Vagina (tissue), 2 donors: ENCODE measurements at regions not wholly inside any gene's neighbourhood (a gene's known extent, or its start where the extent isn't known, plus 50 kb on each side); places are given as distances from the start of the nearest gene placed in this dataset.

Experiments
- DNase-seq, 2 donors: peaks; one replicate each; pipeline ENCODE4 v3.0.0-alpha.2; 2017; ENCODE audit errors: extremely low spot score in 2 of 2
- H3K27ac ChIP-seq: fragments of 200-600 bp; sonication (generic); one replicate; pipeline ENCODE4 v1.5.1; 2019
- H3K27me3 ChIP-seq: fragments of 200-600 bp; sonication (generic); one replicate; pipeline ENCODE4 v1.5.1; 2019
- H3K36me3 ChIP-seq, 2 donors: fragments of 200-600 bp; sonication (generic); one replicate each; pipeline ENCODE4 v1.5.1; 2017 to 2019
- H3K4me1 ChIP-seq: fragments of 200-600 bp; sonication (generic); one replicate; pipeline ENCODE4 v1.5.1; 2019
- H3K4me3 ChIP-seq, 2 donors: fragments of 200-600 bp; sonication (generic); 1 replicate in 1 of 2; 2 replicates in 1 of 2; pipeline ENCODE4 v1.5.1; 2016 to 2019
- H3K9me3 ChIP-seq: fragments of 200-600 bp; sonication (generic); one replicate; pipeline ENCODE4 v1.5.1; 2019
- POLR2A ChIP-seq, 2 donors: fragments of 450-650 bp; IDR thresholded peaks; one replicate each; pipeline ENCODE4 v1.6.1; 2017; ENCODE audit warnings: antibody characterized with exemption in 2 of 2, mild to moderate bottlenecking in 2 of 2, moderate library complexity in 2 of 2
- POLR2AphosphoS5 ChIP-seq, 2 donors: sonication (generic); formaldehyde crosslinking; IDR thresholded peaks; one replicate each; pipeline ENCODE4 v1.9.0; 2017; ENCODE audit warnings: antibody characterized with exemption in 2 of 2, mild to moderate bottlenecking in 2 of 2, low read depth in 1 of 2; ENCODE audit not compliant: insufficient read depth in 1 of 2
- intact Hi-C: fragments of 100-400 bp; cut with DNase I; formaldehyde crosslinking; loops from one replicate; pipeline ENCODE4 v1.15.1; 2023
- TF ChIP-seq, protein P1 (sequence below), 3 experiments: fragments of 450-650 bp in 2 of 3; fragments of 200-600 bp in 1 of 3; sonication (generic) in 1 of 3; IDR thresholded peaks; one replicate each; pipeline ENCODE4 v1.5.1; 2017 to 2019; ENCODE audit warnings: antibody characterized with exemption in 3 of 3, mild to moderate bottlenecking in 2 of 3, moderate library complexity in 2 of 3

DNA sequence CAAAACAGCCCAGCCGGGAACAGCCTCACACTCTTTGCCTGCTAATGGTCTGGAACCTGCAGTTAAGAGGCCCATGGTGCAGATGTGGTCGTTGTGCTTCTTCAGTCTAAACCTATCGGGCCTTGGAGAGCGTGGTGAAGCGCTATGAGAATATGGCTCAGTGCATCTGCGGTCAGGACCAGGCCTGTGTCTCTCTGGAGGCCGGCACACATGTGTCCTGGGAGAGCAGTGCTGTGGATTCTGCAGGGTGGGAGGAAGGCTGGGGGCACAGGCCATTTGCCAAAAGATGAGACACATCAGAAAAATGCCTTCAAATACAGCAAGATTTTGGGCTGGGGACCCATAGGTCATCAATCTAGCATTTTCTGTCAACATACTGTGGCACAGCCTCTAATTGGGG is 231.5 kb upstream of the GLI3 start:
- Histone ChIP-seq H3K9me3 (no peaks in the 10 kb centered on the region), H3K27me3 (no peaks in the 10 kb centered on the region), H3K4me3 (no peak overlapping the region), H3K36me3 (no peaks in the 10 kb centered on the region), H3K27ac (no peak overlapping the region), H3K4me1 (no peaks in the 10 kb centered on the region)
- intact Hi-C loops = no loop called here
- DNase-seq = peak in 1 of 2 donors; percentile 54
- TF ChIP-seq, protein P1, sequence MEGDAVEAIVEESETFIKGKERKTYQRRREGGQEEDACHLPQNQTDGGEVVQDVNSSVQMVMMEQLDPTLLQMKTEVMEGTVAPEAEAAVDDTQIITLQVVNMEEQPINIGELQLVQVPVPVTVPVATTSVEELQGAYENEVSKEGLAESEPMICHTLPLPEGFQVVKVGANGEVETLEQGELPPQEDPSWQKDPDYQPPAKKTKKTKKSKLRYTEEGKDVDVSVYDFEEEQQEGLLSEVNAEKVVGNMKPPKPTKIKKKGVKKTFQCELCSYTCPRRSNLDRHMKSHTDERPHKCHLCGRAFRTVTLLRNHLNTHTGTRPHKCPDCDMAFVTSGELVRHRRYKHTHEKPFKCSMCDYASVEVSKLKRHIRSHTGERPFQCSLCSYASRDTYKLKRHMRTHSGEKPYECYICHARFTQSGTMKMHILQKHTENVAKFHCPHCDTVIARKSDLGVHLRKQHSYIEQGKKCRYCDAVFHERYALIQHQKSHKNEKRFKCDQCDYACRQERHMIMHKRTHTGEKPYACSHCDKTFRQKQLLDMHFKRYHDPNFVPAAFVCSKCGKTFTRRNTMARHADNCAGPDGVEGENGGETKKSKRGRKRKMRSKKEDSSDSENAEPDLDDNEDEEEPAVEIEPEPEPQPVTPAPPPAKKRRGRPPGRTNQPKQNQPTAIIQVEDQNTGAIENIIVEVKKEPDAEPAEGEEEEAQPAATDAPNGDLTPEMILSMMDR (IDR thresholded peaks at IDR 0.05) = no peak
- TF ChIP-seq POLR2AphosphoS5 (IDR thresholded peaks at IDR 0.05; ENCODE audit: insufficient read depth in 1 of 2, low read depth in 1 of 2) (no peak), POLR2A (IDR thresholded peaks at IDR 0.05) (no peak)

DNA sequence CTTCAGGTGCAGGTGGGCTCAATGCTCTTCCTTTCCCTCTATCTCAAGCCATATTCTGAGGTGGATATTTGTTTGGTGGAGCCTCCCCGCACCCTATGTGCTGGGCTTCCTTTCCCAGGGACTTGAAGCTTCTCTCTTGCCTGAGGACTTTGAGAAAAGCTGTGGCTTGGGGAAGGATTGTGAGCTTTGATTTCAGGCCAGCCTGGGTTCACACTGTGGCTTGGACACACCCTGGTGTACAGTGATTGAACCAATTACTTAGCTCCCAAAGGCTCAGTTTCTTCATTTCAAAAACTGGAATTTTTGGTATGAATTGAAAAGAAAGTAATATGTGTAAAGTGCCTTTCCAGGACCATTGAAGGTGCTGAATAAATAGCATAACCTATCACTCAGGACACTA is 224.5 kb upstream of the GLI3 start:
- TF ChIP-seq, protein P1 (IDR thresholded peaks at IDR 0.05) = no peak
- TF ChIP-seq POLR2A (IDR thresholded peaks at IDR 0.05) = no peak
- no peak for TF ChIP-seq POLR2AphosphoS5 (IDR thresholded peaks at IDR 0.05; ENCODE audit: insufficient read depth in 1 of 2, low read depth in 1 of 2)
- peak in 1 of 2 donors; percentile 52 for DNase-seq
- H3K27ac ChIP-seq = no peak overlapping the region
- H3K27me3 ChIP-seq = no peaks in the 10 kb centered on the region
- peaks cover 15% of the 10 kb centered on the region for H3K4me1 ChIP-seq
- intact Hi-C loops = no loop called here
- H3K9me3 ChIP-seq = no peaks in the 10 kb centered on the region
- no peaks in the 10 kb centered on the region for H3K36me3 ChIP-seq
- H3K4me3 ChIP-seq = no peak overlapping the region

GRCh38 chr7:42460933-42461332 is 223.9 kb upstream of the GLI3 start:
- no peaks in the 10 kb centered on the region for H3K9me3 ChIP-seq
- no peak overlapping the region for H3K4me3 ChIP-seq
- no peaks in the 10 kb centered on the region for H3K36me3 ChIP-seq
- H3K27ac ChIP-seq = no peak overlapping the region
- peaks cover 21% of the 10 kb centered on the region for H3K4me1 ChIP-seq
- H3K27me3 ChIP-seq = no peaks in the 10 kb centered on the region
- intact Hi-C loops = no loop called here
- DNase-seq = no peak
- TF ChIP-seq POLR2AphosphoS5 (IDR thresholded peaks at IDR 0.05; ENCODE audit: insufficient read depth in 1 of 2, low read depth in 1 of 2) (no peak), POLR2A (IDR thresholded peaks at IDR 0.05) (no peak)
- TF ChIP-seq, protein P1 (IDR thresholded peaks at IDR 0.05) = no peak

- Histone ChIP-seq H3K4me3 (no peak overlapping the region), H3K36me3 (no peaks in the 10 kb centered on the region), H3K27ac (no peak overlapping the region), H3K27me3 (no peaks in the 10 kb centered on the region), H3K4me1 (peaks cover 22% of the 10 kb centered on the region), H3K9me3 (no peaks in the 10 kb centered on the region)
- intact Hi-C loops = no loop called here
- no peak for TF ChIP-seq POLR2AphosphoS5 (IDR thresholded peaks at IDR 0.05; ENCODE audit: insufficient read depth in 1 of 2, low read depth in 1 of 2)
- TF ChIP-seq POLR2A (IDR thresholded peaks at IDR 0.05) = no peak
- TF ChIP-seq, protein P1 (IDR thresholded peaks at IDR 0.05) = no peak
- no peak for DNase-seq
These were observed 223.1 kb upstream of the GLI3 start for GRCh38 chr7:42460148-42460547.

GRCh38 chr7:42457663-42458062 is 220.7 kb upstream of the GLI3 start:
- Histone ChIP-seq H3K27me3 (no peaks in the 10 kb centered on the region), H3K4me1 (peaks cover 22% of the 10 kb centered on the region), H3K27ac (no peak overlapping the region), H3K4me3 (no peak overlapping the region), H3K36me3 (no peaks in the 10 kb centered on the region), H3K9me3 (no peaks in the 10 kb centered on the region)
- TF ChIP-seq, protein P1 (IDR thresholded peaks at IDR 0.05) = no peak
- TF ChIP-seq POLR2A (IDR thresholded peaks at IDR 0.05) (no peak), POLR2AphosphoS5 (IDR thresholded peaks at IDR 0.05; ENCODE audit: insufficient read depth in 1 of 2, low read depth in 1 of 2) (no peak)
- intact Hi-C loops = no loop called here
- no peak for DNase-seq
